ENCODE measurements at regions not wholly inside any gene's neighbourhood (a gene's known extent, or its start where the extent isn't known, plus 50 kb on each side); places are given as distances from the start of the nearest gene placed in this dataset.

DNA sequence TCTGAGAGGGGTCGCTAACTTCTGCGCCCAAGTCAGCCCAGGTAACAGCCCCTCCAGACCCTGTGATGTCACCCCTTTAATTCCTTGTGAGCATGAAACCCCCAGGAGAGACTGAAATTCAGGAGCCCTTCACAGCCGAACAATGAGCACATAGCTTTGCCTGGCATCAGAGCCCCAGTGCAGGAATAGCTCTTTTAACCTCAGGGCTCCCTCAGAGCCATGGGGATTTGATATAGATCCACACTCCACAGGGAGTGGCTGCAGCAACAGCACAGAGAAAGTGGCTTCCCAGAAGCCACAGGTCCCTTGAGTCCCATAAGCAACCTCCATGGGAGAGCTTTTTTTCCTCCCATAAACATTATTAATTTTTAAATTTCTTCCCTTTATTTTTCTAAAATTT, 150.0 kb upstream of the MARCKS start:
- Mint-ChIP-seq H3K9me3 (no peaks in the 10 kb centered on the region), H3K36me3 (no peaks in the 10 kb centered on the region), H3K27ac (no peak overlapping the region), H3K4me3 (no peak overlapping the region), H3K4me1 (ENCODE audit: unreplicated experiment) (no peaks in the 10 kb centered on the region), H3K27me3 (no peaks in the 10 kb centered on the region)
- DNase-seq (ENCODE audit: extremely low spot score, unreplicated experiment): no peak
- TF ChIP-seq, protein P1, sequence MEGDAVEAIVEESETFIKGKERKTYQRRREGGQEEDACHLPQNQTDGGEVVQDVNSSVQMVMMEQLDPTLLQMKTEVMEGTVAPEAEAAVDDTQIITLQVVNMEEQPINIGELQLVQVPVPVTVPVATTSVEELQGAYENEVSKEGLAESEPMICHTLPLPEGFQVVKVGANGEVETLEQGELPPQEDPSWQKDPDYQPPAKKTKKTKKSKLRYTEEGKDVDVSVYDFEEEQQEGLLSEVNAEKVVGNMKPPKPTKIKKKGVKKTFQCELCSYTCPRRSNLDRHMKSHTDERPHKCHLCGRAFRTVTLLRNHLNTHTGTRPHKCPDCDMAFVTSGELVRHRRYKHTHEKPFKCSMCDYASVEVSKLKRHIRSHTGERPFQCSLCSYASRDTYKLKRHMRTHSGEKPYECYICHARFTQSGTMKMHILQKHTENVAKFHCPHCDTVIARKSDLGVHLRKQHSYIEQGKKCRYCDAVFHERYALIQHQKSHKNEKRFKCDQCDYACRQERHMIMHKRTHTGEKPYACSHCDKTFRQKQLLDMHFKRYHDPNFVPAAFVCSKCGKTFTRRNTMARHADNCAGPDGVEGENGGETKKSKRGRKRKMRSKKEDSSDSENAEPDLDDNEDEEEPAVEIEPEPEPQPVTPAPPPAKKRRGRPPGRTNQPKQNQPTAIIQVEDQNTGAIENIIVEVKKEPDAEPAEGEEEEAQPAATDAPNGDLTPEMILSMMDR (conservative IDR thresholded peaks at IDR 0.05): no peak

DNA sequence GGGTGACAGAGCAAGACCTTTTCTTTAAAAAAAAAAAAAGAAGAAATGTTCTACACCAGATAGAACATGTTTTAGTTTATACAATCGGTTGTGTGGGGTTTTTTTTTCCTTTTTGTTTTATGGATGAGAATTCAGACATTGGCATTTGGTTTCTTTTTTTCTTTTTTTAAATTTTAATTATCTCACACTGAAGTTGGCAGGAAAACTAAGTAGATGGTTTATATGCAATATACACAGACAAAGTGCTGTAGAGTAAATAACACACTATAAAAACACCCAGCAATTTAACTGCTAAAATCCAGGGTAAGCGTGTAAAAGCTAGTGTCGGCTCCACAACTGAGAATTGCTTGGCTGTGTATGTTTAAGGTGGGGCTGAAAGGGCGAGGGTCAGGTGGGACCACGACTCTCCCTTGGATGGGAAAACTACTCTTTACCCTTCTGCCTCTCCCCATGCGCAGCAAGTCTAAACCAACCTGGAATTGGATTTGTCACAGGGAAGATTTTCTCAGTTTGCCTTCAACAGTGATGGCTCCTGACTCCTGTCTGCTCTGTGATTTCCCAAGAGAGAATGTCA, 147.1 kb upstream of the MARCKS start:
- TF ChIP-seq, protein P1 (conservative IDR thresholded peaks at IDR 0.05): no peak
- Mint-ChIP-seq H3K4me3 (no peak overlapping the region), H3K36me3 (no peaks in the 10 kb centered on the region), H3K4me1 (ENCODE audit: unreplicated experiment) (no peaks in the 10 kb centered on the region), H3K27ac (no peak overlapping the region), H3K9me3 (no peaks in the 10 kb centered on the region), H3K27me3 (no peaks in the 10 kb centered on the region)
- no peak for DNase-seq (ENCODE audit: extremely low spot score, unreplicated experiment)

DNA sequence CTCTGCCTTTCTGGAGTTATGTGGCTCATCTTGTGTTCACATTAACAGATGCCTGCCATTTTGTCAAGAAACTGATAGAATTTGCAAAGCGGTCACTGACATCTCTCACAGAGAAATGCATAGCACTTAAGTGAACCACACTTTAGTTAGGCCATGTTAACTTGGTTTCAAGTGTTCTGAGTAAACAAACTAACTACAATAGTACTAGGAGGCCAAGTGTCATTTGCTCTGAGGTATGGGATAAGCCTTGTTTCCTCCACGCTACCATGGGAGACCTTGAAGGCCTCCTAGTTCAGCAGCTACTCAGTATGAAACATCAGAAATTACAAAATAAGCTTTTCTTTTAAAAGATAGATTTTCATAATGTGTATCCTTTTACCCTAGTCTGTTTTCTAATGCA, 143.5 kb upstream of the MARCKS start:
- H3K9me3 Mint-ChIP-seq: no peaks in the 10 kb centered on the region
- no peaks in the 10 kb centered on the region for H3K27me3 Mint-ChIP-seq
- H3K36me3 Mint-ChIP-seq: no peaks in the 10 kb centered on the region
- DNase-seq (ENCODE audit: extremely low spot score, unreplicated experiment): no peak
- H3K4me3 Mint-ChIP-seq: no peak overlapping the region
- H3K27ac Mint-ChIP-seq: no peak overlapping the region
- no peaks in the 10 kb centered on the region for H3K4me1 Mint-ChIP-seq (ENCODE audit: unreplicated experiment)
- TF ChIP-seq, protein P1 (conservative IDR thresholded peaks at IDR 0.05): no peak

DNA sequence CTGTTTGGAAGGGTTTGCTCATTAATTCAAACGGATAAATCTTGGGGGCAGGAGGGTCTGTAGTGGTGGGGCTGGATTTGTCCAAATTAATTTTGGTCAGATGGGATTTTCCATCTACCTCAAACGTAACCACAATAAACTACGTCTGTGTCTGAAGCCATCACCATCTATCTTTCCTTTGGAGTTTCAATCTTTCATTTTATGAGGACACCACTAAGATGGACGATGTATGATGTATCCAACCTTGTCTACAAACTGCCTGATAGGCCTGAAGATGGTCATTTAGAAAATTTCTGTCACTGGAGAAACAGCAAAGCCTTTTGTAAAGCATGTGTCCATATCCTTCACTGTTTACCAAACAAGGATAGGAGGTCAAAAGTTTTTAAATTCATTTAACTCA, 138.6 kb upstream of the MARCKS start:
- Mint-ChIP-seq H3K27ac (no peak overlapping the region), H3K4me1 (ENCODE audit: unreplicated experiment) (no peaks in the 10 kb centered on the region), H3K36me3 (no peaks in the 10 kb centered on the region), H3K27me3 (no peaks in the 10 kb centered on the region), H3K4me3 (no peak overlapping the region), H3K9me3 (no peaks in the 10 kb centered on the region)
- TF ChIP-seq, protein P1 (conservative IDR thresholded peaks at IDR 0.05): no peak
- DNase-seq (ENCODE audit: extremely low spot score, unreplicated experiment): no peak

DNA sequence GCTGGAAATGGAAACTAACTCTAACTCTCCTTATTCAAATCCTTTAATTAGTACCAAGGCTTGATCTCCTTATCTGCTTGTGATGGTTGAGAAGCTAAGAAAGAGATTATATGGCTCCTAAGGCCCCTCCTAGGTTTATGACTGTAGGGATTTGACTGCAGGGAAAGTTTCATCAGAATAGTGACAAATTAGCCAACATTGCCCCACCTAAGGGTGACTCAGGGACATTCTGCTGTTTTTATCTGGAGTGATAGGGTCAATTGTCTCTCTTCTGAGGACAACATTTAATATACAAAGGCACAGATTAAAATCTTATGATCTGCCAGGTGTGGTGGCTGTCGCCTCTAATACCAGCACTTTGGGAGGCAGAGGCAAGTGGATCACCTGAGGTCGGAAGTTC, 138.1 kb upstream of the MARCKS start:
- Mint-ChIP-seq H3K9me3 (no peaks in the 10 kb centered on the region), H3K27ac (no peak overlapping the region), H3K4me3 (no peak overlapping the region), H3K4me1 (ENCODE audit: unreplicated experiment) (no peaks in the 10 kb centered on the region), H3K27me3 (no peaks in the 10 kb centered on the region), H3K36me3 (no peaks in the 10 kb centered on the region)
- TF ChIP-seq, protein P1 (conservative IDR thresholded peaks at IDR 0.05): no peak
- no peak for DNase-seq (ENCODE audit: extremely low spot score, unreplicated experiment)

DNA sequence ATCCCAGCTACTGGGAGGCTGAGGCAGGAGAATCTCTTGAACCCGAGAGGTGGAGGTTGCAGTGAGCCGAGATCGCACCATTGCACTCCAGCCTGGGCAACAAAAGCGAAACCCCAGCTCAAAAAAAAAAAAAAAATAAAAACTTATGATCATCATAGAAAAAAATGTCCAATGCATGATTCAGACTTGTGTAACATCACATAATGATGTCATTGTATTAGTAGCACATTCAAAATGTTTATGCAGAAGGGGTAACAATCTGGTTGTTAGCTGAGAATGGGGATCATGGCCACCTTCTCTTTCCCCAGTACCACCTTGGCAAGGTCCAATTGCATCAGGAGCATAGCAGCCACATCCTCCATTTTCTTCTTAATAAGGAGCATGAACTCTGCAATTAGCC, 137.6 kb upstream of the MARCKS start:
- H3K4me1 Mint-ChIP-seq (ENCODE audit: unreplicated experiment): no peaks in the 10 kb centered on the region
- no peak overlapping the region for H3K27ac Mint-ChIP-seq
- TF ChIP-seq, protein P1 (conservative IDR thresholded peaks at IDR 0.05): no peak
- H3K36me3 Mint-ChIP-seq: no peaks in the 10 kb centered on the region
- H3K9me3 Mint-ChIP-seq: no peaks in the 10 kb centered on the region
- no peak for DNase-seq (ENCODE audit: extremely low spot score, unreplicated experiment)
- H3K4me3 Mint-ChIP-seq: no peak overlapping the region
- H3K27me3 Mint-ChIP-seq: no peaks in the 10 kb centered on the region
